MM.1S (cell line): ENCODE measurements at regions not wholly inside any gene's neighbourhood (a gene's known extent, or its start where the extent isn't known, plus 50 kb on each side); places are given as distances from the start of the nearest gene placed in this dataset.

Experiments
- EZH2 ChIP-seq: fragments of 300-600 bp; sonication (generic); optimal IDR thresholded peaks from 2 replicates; pipeline ENCODE3; 2017; ENCODE audit warnings: low read depth, mild to moderate bottlenecking, antibody characterized with exemption, low read length, mixed read lengths
- EZH2phosphoT487 ChIP-seq: fragments of 300-600 bp; sonication (generic); IDR thresholded peaks from 2 replicates; pipeline ENCODE4 v1.6.1; 2018; ENCODE audit warnings: antibody characterized with exemption, low read length
- TF ChIP-seq, protein P1 (sequence below): fragments of 300-600 bp; sonication (generic); IDR thresholded peaks from 2 replicates; pipeline ENCODE4 v1.5.1; 2016; ENCODE audit warnings: antibody characterized with exemption, low read length, mixed read lengths

DNA sequence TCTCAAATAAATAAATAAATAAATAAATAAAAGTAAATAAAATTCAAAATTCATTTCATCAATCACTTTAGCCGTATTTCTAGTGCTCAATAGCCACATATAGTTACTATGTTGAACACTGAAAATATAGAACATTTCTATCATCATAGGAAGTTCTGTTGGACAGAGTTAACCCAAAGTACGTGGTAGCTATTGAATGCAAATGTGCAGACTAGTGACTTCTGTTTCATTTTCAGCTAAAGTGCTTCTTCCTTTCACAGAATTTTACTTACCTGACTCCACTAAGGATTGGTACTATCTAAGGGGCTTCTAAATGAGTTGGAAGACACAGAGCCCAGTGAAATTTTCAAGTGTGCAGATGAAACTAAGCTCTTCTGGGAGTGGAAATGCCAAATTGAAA lies 1208.3 kb downstream of the MAT2B start:
- TF ChIP-seq, protein P1, sequence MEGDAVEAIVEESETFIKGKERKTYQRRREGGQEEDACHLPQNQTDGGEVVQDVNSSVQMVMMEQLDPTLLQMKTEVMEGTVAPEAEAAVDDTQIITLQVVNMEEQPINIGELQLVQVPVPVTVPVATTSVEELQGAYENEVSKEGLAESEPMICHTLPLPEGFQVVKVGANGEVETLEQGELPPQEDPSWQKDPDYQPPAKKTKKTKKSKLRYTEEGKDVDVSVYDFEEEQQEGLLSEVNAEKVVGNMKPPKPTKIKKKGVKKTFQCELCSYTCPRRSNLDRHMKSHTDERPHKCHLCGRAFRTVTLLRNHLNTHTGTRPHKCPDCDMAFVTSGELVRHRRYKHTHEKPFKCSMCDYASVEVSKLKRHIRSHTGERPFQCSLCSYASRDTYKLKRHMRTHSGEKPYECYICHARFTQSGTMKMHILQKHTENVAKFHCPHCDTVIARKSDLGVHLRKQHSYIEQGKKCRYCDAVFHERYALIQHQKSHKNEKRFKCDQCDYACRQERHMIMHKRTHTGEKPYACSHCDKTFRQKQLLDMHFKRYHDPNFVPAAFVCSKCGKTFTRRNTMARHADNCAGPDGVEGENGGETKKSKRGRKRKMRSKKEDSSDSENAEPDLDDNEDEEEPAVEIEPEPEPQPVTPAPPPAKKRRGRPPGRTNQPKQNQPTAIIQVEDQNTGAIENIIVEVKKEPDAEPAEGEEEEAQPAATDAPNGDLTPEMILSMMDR, result no peak
- TF ChIP-seq EZH2 (no peak), EZH2phosphoT487 (no peak)
